Endothelial cell of umbilical vein (primary cell): ENCODE measurements at regions not wholly inside any gene's neighbourhood (a gene's known extent, or its start where the extent isn't known, plus 50 kb on each side); places are given as distances from the start of the nearest gene placed in this dataset.

Experiments
- CTCF ChIP-seq, 2 donors: IDR thresholded peaks; 1 replicate in 1 of 2; 2 replicates in 1 of 2; pipeline ENCODE4 v1.5.1; 2011; ENCODE audit warnings: low read length in 2 of 2, mild to moderate bottlenecking in 2 of 2, moderate library complexity in 2 of 2, control low read depth in 1 of 2, inconsistent platforms in 1 of 2, low read depth in 1 of 2; ENCODE audit not compliant: insufficient read depth in 1 of 2; ENCODE audit errors: extremely low read depth in 1 of 2
- EZH2 ChIP-seq: IDR thresholded peaks from 2 replicates; pipeline ENCODE4 v1.6.1; 2012; ENCODE audit warnings: borderline replicate concordance, low read depth, mild to moderate bottlenecking, moderate library complexity, low read length, inconsistent platforms; ENCODE audit not compliant: severe bottlenecking
- JUN ChIP-seq: IDR thresholded peaks from 2 replicates; pipeline ENCODE4 v1.6.1; 2011; ENCODE audit warnings: borderline replicate concordance, low read depth; ENCODE audit not compliant: insufficient read length, insufficient read depth
- MYC ChIP-seq: IDR thresholded peaks from one replicate; pipeline ENCODE4 v1.6.1; 2011; ENCODE audit warnings: mild to moderate bottlenecking, low read depth, low read length
- POLR2A ChIP-seq: IDR thresholded peaks from 2 replicates; pipeline ENCODE4 v1.6.1; 2012; ENCODE audit warnings: low read depth, mild to moderate bottlenecking, control low read depth, low read length

- no peak for TF ChIP-seq CTCF (IDR thresholded peaks at IDR 0.05; ENCODE audit: extremely low read depth in 1 of 2, insufficient read depth in 1 of 2, low read depth in 1 of 2, low read length in 2 of 2)
- no peak for TF ChIP-seq POLR2A
- TF ChIP-seq EZH2: no peak
- TF ChIP-seq MYC: no peak
- no peak for TF ChIP-seq JUN
These were observed 168.3 kb upstream of the GBE1 start for GRCh38 chr3:81929697-81930096.
